CD4-positive, CD25-positive, alpha-beta regulatory T cell (primary cell): ENCODE measurements at regions not wholly inside any gene's neighbourhood (a gene's known extent, or its start where the extent isn't known, plus 50 kb on each side); places are given as distances from the start of the nearest gene placed in this dataset.

Experiments used
- ATAC-seq, 2 donors: fragments of 150-1000 bp; cut with Tn5 transposase; one replicate each; pipeline ENCODE4 v1.10.0; 2021; ENCODE audit warnings: low read depth in 2 of 2, moderate number of reproducible peaks in 2 of 2, moderate library complexity in 1 of 2
- DNase-seq, 3 donors: peaks; one replicate each; pipeline versions ENCODE4 v3.0.0 to v3.0.0-alpha.2; 2012 to 2022; ENCODE audit warnings: mixed read lengths in 1 of 3
- H3K27ac ChIP-seq: one replicate; pipeline ENCODE4 v1.7.0; 2013; ENCODE audit warnings: mild to moderate bottlenecking, low read length; ENCODE audit not compliant: insufficient read depth, poor library complexity, severe bottlenecking
- H3K27me3 ChIP-seq: one replicate; pipeline ENCODE4 v1.7.0; 2013; ENCODE audit warnings: low read length; ENCODE audit not compliant: control insufficient read depth, insufficient read depth
- H3K36me3 ChIP-seq: one replicate; pipeline ENCODE4 v1.7.0; 2013; ENCODE audit warnings: mild to moderate bottlenecking, low read length, moderate library complexity; ENCODE audit not compliant: control insufficient read depth, insufficient read depth
- H3K4me1 ChIP-seq: 2 replicates; pipeline ENCODE4 v1.7.0; 2013; ENCODE audit warnings: mild to moderate bottlenecking, low read length; ENCODE audit not compliant: insufficient read depth, control insufficient read depth, poor library complexity, severe bottlenecking
- H3K4me3 ChIP-seq: one replicate; pipeline ENCODE4 v1.7.0; 2013; ENCODE audit warnings: low read depth, mild to moderate bottlenecking, low read length, moderate library complexity
- H3K9me3 ChIP-seq, 2 experiments: 1 replicate in 1 of 2; 2 replicates in 1 of 2; pipeline ENCODE4 v1.7.0; 2013; ENCODE audit warnings: low read length in 2 of 2, mild to moderate bottlenecking in 1 of 2, moderate library complexity in 1 of 2; ENCODE audit not compliant: control insufficient read depth in 2 of 2
- H3K27ac Mint-ChIP-seq, 3 donors: one replicate each; pipeline ENCODE4 v1.8.0; 2020 to 2022; ENCODE audit warnings: mild to moderate bottlenecking in 3 of 3, mixed read lengths in 3 of 3, moderate library complexity in 2 of 3
- H3K27me3 Mint-ChIP-seq: one replicate; pipeline ENCODE4 v1.8.0; 2022; ENCODE audit warnings: mild to moderate bottlenecking, mixed read lengths
- H3K36me3 Mint-ChIP-seq: one replicate; pipeline ENCODE4 v1.8.0; 2020; ENCODE audit warnings: mixed read lengths
- H3K4me1 Mint-ChIP-seq, 4 donors: one replicate each; pipeline ENCODE4 v1.8.0; 2020 to 2022; ENCODE audit warnings: mixed read lengths in 4 of 4, mild to moderate bottlenecking in 1 of 4
- H3K4me3 Mint-ChIP-seq, 4 donors: one replicate each; pipeline ENCODE4 v1.8.0; 2020 to 2022; ENCODE audit warnings: mild to moderate bottlenecking in 4 of 4, mixed read lengths in 4 of 4, moderate library complexity in 3 of 4
- H3K9me3 Mint-ChIP-seq, 7 donors: one replicate each; pipeline ENCODE4 v1.8.0; 2020 to 2022; ENCODE audit warnings: mixed read lengths in 7 of 7, mild to moderate bottlenecking in 3 of 7, moderate library complexity in 2 of 7

GRCh38 chr1:244209955-244210354, 158.9 kb downstream of the ZBTB18 start:
- H3K36me3 ChIP-seq, result no peaks in the 10 kb centered on the region
- no peak overlapping the region for H3K4me3 ChIP-seq
- H3K27ac Mint-ChIP-seq, result no peak overlapping the region
- H3K27me3 Mint-ChIP-seq, result no peaks in the 10 kb centered on the region
- no peak overlapping the region for H3K4me3 Mint-ChIP-seq
- no peaks in the 10 kb centered on the region for H3K9me3 ChIP-seq
- H3K27ac ChIP-seq, result no peak overlapping the region
- no peaks in the 10 kb centered on the region for H3K4me1 Mint-ChIP-seq
- DNase-seq, result no peak
- no peaks in the 10 kb centered on the region for H3K36me3 Mint-ChIP-seq
- H3K9me3 Mint-ChIP-seq, result peaks cover 0 to 2% (median 0%) of the 10 kb centered on the region in 7 donors
- H3K4me1 ChIP-seq, result no peaks in the 10 kb centered on the region
- ATAC-seq, result no peak
- H3K27me3 ChIP-seq, result no peaks in the 10 kb centered on the region

- DNase-seq (no peak), ATAC-seq (no peak)
- H3K4me3 Mint-ChIP-seq, result no peak overlapping the region
- Histone ChIP-seq H3K27ac (no peak overlapping the region), H3K4me1 (no peaks in the 10 kb centered on the region), H3K9me3 (no peaks in the 10 kb centered on the region), H3K36me3 (no peaks in the 10 kb centered on the region), H3K27me3 (no peaks in the 10 kb centered on the region), H3K4me3 (no peak overlapping the region)
- H3K27ac Mint-ChIP-seq, result no peak overlapping the region
- H3K36me3 Mint-ChIP-seq, result no peaks in the 10 kb centered on the region
- no peaks in the 10 kb centered on the region for H3K4me1 Mint-ChIP-seq
- peaks cover 0 to 2% (median 0%) of the 10 kb centered on the region in 7 donors for H3K9me3 Mint-ChIP-seq
- H3K27me3 Mint-ChIP-seq, result no peaks in the 10 kb centered on the region
These were observed 159.9 kb downstream of the ZBTB18 start for GRCh38 chr1:244210884-244211558.

GRCh38 chr1:244211559-244211944, 160.5 kb downstream of the ZBTB18 start:
- H3K27ac ChIP-seq, result no peak overlapping the region
- no peak for ATAC-seq
- Mint-ChIP-seq H3K27me3 (no peaks in the 10 kb centered on the region), H3K9me3 (peaks cover 0 to 2% (median 0%) of the 10 kb centered on the region in 7 donors), H3K4me1 (no peaks in the 10 kb centered on the region), H3K27ac (no peak overlapping the region), H3K36me3 (no peaks in the 10 kb centered on the region), H3K4me3 (no peak overlapping the region)
- no peaks in the 10 kb centered on the region for H3K9me3 ChIP-seq
- no peaks in the 10 kb centered on the region for H3K4me1 ChIP-seq
- H3K27me3 ChIP-seq, result no peaks in the 10 kb centered on the region
- H3K4me3 ChIP-seq, result no peak overlapping the region
- DNase-seq, result no peak
- no peaks in the 10 kb centered on the region for H3K36me3 ChIP-seq

GRCh38 chr1:244212219-244212618, 161.1 kb downstream of the ZBTB18 start:
- Histone ChIP-seq H3K27ac (no peak overlapping the region), H3K27me3 (no peaks in the 10 kb centered on the region), H3K4me3 (no peak overlapping the region), H3K9me3 (no peaks in the 10 kb centered on the region), H3K4me1 (no peaks in the 10 kb centered on the region), H3K36me3 (no peaks in the 10 kb centered on the region)
- H3K27ac Mint-ChIP-seq, result no peak overlapping the region
- H3K27me3 Mint-ChIP-seq, result no peaks in the 10 kb centered on the region
- H3K9me3 Mint-ChIP-seq, result peaks cover 0 to 2% (median 0%) of the 10 kb centered on the region in 7 donors
- no peaks in the 10 kb centered on the region for H3K4me1 Mint-ChIP-seq
- H3K36me3 Mint-ChIP-seq, result no peaks in the 10 kb centered on the region
- H3K4me3 Mint-ChIP-seq, result no peak overlapping the region
- no peak for ATAC-seq
- DNase-seq, result no peak

- no peaks in the 10 kb centered on the region for H3K4me1 Mint-ChIP-seq
- Histone ChIP-seq H3K27ac (no peak overlapping the region), H3K36me3 (no peaks in the 10 kb centered on the region), H3K27me3 (no peaks in the 10 kb centered on the region), H3K4me1 (no peaks in the 10 kb centered on the region), H3K9me3 (no peaks in the 10 kb centered on the region), H3K4me3 (no peak overlapping the region)
- ATAC-seq, result no peak
- H3K4me3 Mint-ChIP-seq, result no peak overlapping the region
- no peak overlapping the region for H3K27ac Mint-ChIP-seq
- peaks cover 0 to 2% (median 0%) of the 10 kb centered on the region in 7 donors for H3K9me3 Mint-ChIP-seq
- no peaks in the 10 kb centered on the region for H3K27me3 Mint-ChIP-seq
- H3K36me3 Mint-ChIP-seq, result no peaks in the 10 kb centered on the region
- DNase-seq, result no peak
These were observed 161.9 kb downstream of the ZBTB18 start for GRCh38 chr1:244212797-244213475.

GRCh38 chr1:244214009-244214967, 163.2 kb downstream of the ZBTB18 start:
- no peak overlapping the region for H3K4me3 Mint-ChIP-seq
- no peaks in the 10 kb centered on the region for H3K4me1 ChIP-seq
- DNase-seq (no peak), ATAC-seq (no peak)
- no peaks in the 10 kb centered on the region for H3K36me3 ChIP-seq
- peaks cover 0 to under 1% (median 0%) of the 10 kb centered on the region in 7 donors for H3K9me3 Mint-ChIP-seq
- H3K27ac Mint-ChIP-seq, result no peak overlapping the region
- no peak overlapping the region for H3K4me3 ChIP-seq
- H3K27me3 Mint-ChIP-seq, result no peaks in the 10 kb centered on the region
- no peaks in the 10 kb centered on the region for H3K27me3 ChIP-seq
- no peaks in the 10 kb centered on the region for H3K4me1 Mint-ChIP-seq
- H3K27ac ChIP-seq, result no peak overlapping the region
- no peaks in the 10 kb centered on the region for H3K9me3 ChIP-seq
- H3K36me3 Mint-ChIP-seq, result no peaks in the 10 kb centered on the region

- peaks cover 0 to 2% (median 0%) of the 10 kb centered on the region in 7 donors for H3K9me3 Mint-ChIP-seq
- DNase-seq, result no peak
- no peaks in the 10 kb centered on the region for H3K4me1 ChIP-seq
- H3K9me3 ChIP-seq, result no peaks in the 10 kb centered on the region
- no peak overlapping the region for H3K4me3 ChIP-seq
- H3K27ac Mint-ChIP-seq, result peak overlapping the region in 1 of 3 donors; percentile 17
- ATAC-seq, result no peak
- no peak overlapping the region for H3K4me3 Mint-ChIP-seq
- H3K27ac ChIP-seq, result no peak overlapping the region
- H3K27me3 ChIP-seq, result no peaks in the 10 kb centered on the region
- H3K36me3 ChIP-seq, result no peaks in the 10 kb centered on the region
- no peaks in the 10 kb centered on the region for H3K4me1 Mint-ChIP-seq
- no peaks in the 10 kb centered on the region for H3K27me3 Mint-ChIP-seq
- no peaks in the 10 kb centered on the region for H3K36me3 Mint-ChIP-seq
These were observed 165.8 kb downstream of the ZBTB18 start for GRCh38 chr1:244216836-244217235.
